Thyroid gland (tissue), 4 donors: ENCODE measurements at regions not wholly inside any gene's neighbourhood (a gene's known extent, or its start where the extent isn't known, plus 50 kb on each side); places are given as distances from the start of the nearest gene placed in this dataset.

Source experiments
- DNase-seq, 2 donors: peaks; one replicate each; pipeline ENCODE4 v3.0.0-alpha.2; 2019
- H3K27ac ChIP-seq, 3 donors: fragments of 200-600 bp; sonication (generic); 1 replicate in 2 of 3; 2 replicates in 1 of 3; pipeline ENCODE4 v1.5.1; 2016 to 2019; ENCODE audit warnings: mild to moderate bottlenecking in 1 of 3, moderate library complexity in 1 of 3
- H3K27me3 ChIP-seq: fragments of 200-600 bp; sonication (generic); one replicate; pipeline ENCODE4 v1.5.1; 2019
- H3K36me3 ChIP-seq, 2 donors: fragments of 200-600 bp; sonication (generic); one replicate each; pipeline ENCODE4 v1.5.1; 2016 to 2019
- H3K4me1 ChIP-seq, 2 donors: fragments of 200-600 bp; sonication (generic); one replicate each; pipeline ENCODE4 v1.5.1; 2017 to 2019
- H3K4me3 ChIP-seq, 3 donors: fragments of 200-600 bp; sonication (generic); replicated peaks in 1 of 3; 1 replicate in 2 of 3; 2 replicates in 1 of 3; pipeline ENCODE4 v1.5.1; 2016; ENCODE audit warnings: mild to moderate bottlenecking in 1 of 3
- H3K9me3 ChIP-seq: fragments of 200-600 bp; sonication (generic); one replicate; pipeline ENCODE4 v1.5.1; 2017
- CTCF ChIP-seq, 6 experiments: fragments of 200-600 bp in 3 of 6; fragments of 450-650 bp in 3 of 6; sonication (generic) in 3 of 6; IDR thresholded peaks; one replicate each; pipeline ENCODE4 v1.5.1; 2016 to 2019; ENCODE audit warnings: antibody characterized with exemption in 6 of 6, mild to moderate bottlenecking in 2 of 6, inconsistent platforms in 1 of 6, moderate library complexity in 1 of 6
- POLR2A ChIP-seq, 2 donors: fragments of 450-650 bp; IDR thresholded peaks; one replicate each; pipeline ENCODE4 v1.6.1; 2017; ENCODE audit warnings: antibody characterized with exemption in 2 of 2, mild to moderate bottlenecking in 2 of 2, moderate library complexity in 1 of 2
- WGBS, 2 donors: methylation state at CpG; one replicate each; pipeline ENCODE4 v1.1.5; 2017; 5-methylcytosine and 5-hydroxymethylcytosine counted together
- intact Hi-C: fragments of 100-400 bp; cut with DNase I; formaldehyde crosslinking; loops from one replicate; pipeline ENCODE4 v1.15.1; 2023

- H3K36me3 ChIP-seq, result no peaks in the 10 kb centered on the region
- no peak overlapping the region for H3K27ac ChIP-seq
- no peaks in the 10 kb centered on the region for H3K27me3 ChIP-seq
- no peaks in the 10 kb centered on the region for H3K4me1 ChIP-seq
- intact Hi-C loops, result no loop called here
- H3K9me3 ChIP-seq, result no peaks in the 10 kb centered on the region
- H3K4me3 ChIP-seq, result no peak overlapping the region
- no peak for TF ChIP-seq CTCF (IDR thresholded peaks at IDR 0.05)
- TF ChIP-seq POLR2A (IDR thresholded peaks at IDR 0.05), result no peak
- DNase-seq, result no peak
Measured at GRCh38 chr9:119898316-119898715, 529.1 kb upstream of the BRINP1 start.

- intact Hi-C loops, result no loop called here
- Histone ChIP-seq H3K9me3 (no peaks in the 10 kb centered on the region), H3K27ac (no peak overlapping the region), H3K4me3 (no peak overlapping the region), H3K36me3 (no peaks in the 10 kb centered on the region), H3K27me3 (no peaks in the 10 kb centered on the region), H3K4me1 (peaks cover 0 to 7% of the 10 kb centered on the region in 2 donors)
- no peak for DNase-seq
- no peak for TF ChIP-seq POLR2A (IDR thresholded peaks at IDR 0.05)
- TF ChIP-seq CTCF (IDR thresholded peaks at IDR 0.05), result no peak
- 45 to 50% methylated on average over 2 of the region's 2 CpGs for WGBS, 2 donors
Measured at GRCh38 chr9:119884438-119884837, 515.2 kb upstream of the BRINP1 start.

GRCh38 chr9:119881898-119882297 is 512.7 kb upstream of the BRINP1 start:
- no peak for TF ChIP-seq CTCF (IDR thresholded peaks at IDR 0.05)
- TF ChIP-seq POLR2A (IDR thresholded peaks at IDR 0.05), result no peak
- no peak for DNase-seq
- H3K27ac ChIP-seq, result no peak overlapping the region
- no peaks in the 10 kb centered on the region for H3K36me3 ChIP-seq
- H3K4me1 ChIP-seq, result peaks cover 0 to 7% of the 10 kb centered on the region in 2 donors
- H3K9me3 ChIP-seq, result no peaks in the 10 kb centered on the region
- H3K27me3 ChIP-seq, result no peaks in the 10 kb centered on the region
- no peak overlapping the region for H3K4me3 ChIP-seq
- WGBS, 2 donors, result 77 to 79% methylated on average over 6 of the region's 6 CpGs
- intact Hi-C loops, result no loop called here

GRCh38 chr9:119880361-119880760 is 511.1 kb upstream of the BRINP1 start:
- TF ChIP-seq CTCF (IDR thresholded peaks at IDR 0.05) (no peak), POLR2A (IDR thresholded peaks at IDR 0.05) (no peak)
- intact Hi-C loops, result no loop called here

GRCh38 chr9:119877306-119877705 is 508.1 kb upstream of the BRINP1 start:
- H3K27me3 ChIP-seq, result no peaks in the 10 kb centered on the region
- DNase-seq, result no peak
- no peaks in the 10 kb centered on the region for H3K4me1 ChIP-seq
- no peak overlapping the region for H3K27ac ChIP-seq
- no peaks in the 10 kb centered on the region for H3K36me3 ChIP-seq
- 76 to 84% methylated on average over 6 of the region's 6 CpGs for WGBS, 2 donors
- intact Hi-C loops, result no loop called here
- no peak for TF ChIP-seq POLR2A (IDR thresholded peaks at IDR 0.05)
- no peak for TF ChIP-seq CTCF (IDR thresholded peaks at IDR 0.05)
- no peaks in the 10 kb centered on the region for H3K9me3 ChIP-seq
- no peak overlapping the region for H3K4me3 ChIP-seq

More at GRCh38 chr9:119880361-119880760, 511.1 kb upstream of the BRINP1 start:
- Histone ChIP-seq H3K27me3 (no peaks in the 10 kb centered on the region), H3K4me1 (peaks cover 0 to 7% of the 10 kb centered on the region in 2 donors), H3K27ac (no peak overlapping the region), H3K4me3 (no peak overlapping the region), H3K9me3 (no peaks in the 10 kb centered on the region), H3K36me3 (no peaks in the 10 kb centered on the region)
- WGBS, 2 donors, result 86 to 90% methylated on average over 3 of the region's 3 CpGs
- DNase-seq, result no peak
